IPS DF 19.7 (cell line): ENCODE measurements at regions not wholly inside any gene's neighbourhood (a gene's known extent, or its start where the extent isn't known, plus 50 kb on each side); places are given as distances from the start of the nearest gene placed in this dataset.
"Not testable (repeated sequence)": the region's sequence is repeated elsewhere in the genome, so short reads cannot be mapped to it uniquely, and the experiment has no call there.

Source experiments
- DNase-seq: peaks from one replicate; pipeline ENCODE4 v3.0.0-alpha.2; 2013; ENCODE audit warnings: low read depth, low spot score

GRCh38 chr13:44848920-44849676, 140.2 kb downstream of the NUFIP1 start:
- no peak for DNase-seq

- DNase-seq, result not testable (repeated sequence)
Observed at GRCh38 chr13:44845281-44846058, 143.8 kb downstream of the NUFIP1 start.

GRCh38 chr13:44844786-44845185, 144.5 kb downstream of the NUFIP1 start:
- DNase-seq, result no peak

- DNase-seq, result no peak
Observed at GRCh38 chr13:44843403-44843802, 145.9 kb downstream of the NUFIP1 start.

GRCh38 chr13:44842158-44842557, 147.1 kb downstream of the NUFIP1 start:
- no peak for DNase-seq

- DNase-seq, result no peak
Observed at GRCh38 chr13:44840131-44840530, 149.1 kb downstream of the NUFIP1 start.

- no peak for DNase-seq
Observed at GRCh38 chr13:44837250-44837649, 152.0 kb downstream of the NUFIP1 start.

GRCh38 chr13:44834404-44834803, 154.9 kb downstream of the NUFIP1 start:
- DNase-seq, result no peak

- DNase-seq, result no peak
Observed at GRCh38 chr13:44833626-44834025, 155.6 kb downstream of the NUFIP1 start.

- no peak for DNase-seq
Observed at GRCh38 chr13:44833139-44833538, 156.1 kb downstream of the NUFIP1 start.

- no peak for DNase-seq
Observed at GRCh38 chr13:44826591-44827350, 162.5 kb downstream of the NUFIP1 start.

- no peak for DNase-seq
Observed at GRCh38 chr13:44825953-44826352, 163.3 kb downstream of the NUFIP1 start.

- not testable (repeated sequence) for DNase-seq
Observed at GRCh38 chr13:44823555-44823954, 165.7 kb downstream of the NUFIP1 start.

- DNase-seq, result no peak
Observed at GRCh38 chr13:44822291-44822690, 167.0 kb downstream of the NUFIP1 start.

- DNase-seq, result no peak
Observed at GRCh38 chr13:44819772-44820171, 169.5 kb downstream of the NUFIP1 start.

GRCh38 chr13:44819245-44819644, 170.0 kb downstream of the NUFIP1 start:
- DNase-seq, result no peak

GRCh38 chr13:44818428-44818827, 170.8 kb downstream of the NUFIP1 start:
- DNase-seq, result no peak

GRCh38 chr13:44818016-44818415, 171.3 kb downstream of the NUFIP1 start:
- no peak for DNase-seq

GRCh38 chr13:44817131-44817671, 172.1 kb downstream of the NUFIP1 start:
- DNase-seq, result no peak

- DNase-seq, result no peak
Observed at GRCh38 chr13:44816701-44817100, 172.6 kb downstream of the NUFIP1 start.

- no peak for DNase-seq
Observed at GRCh38 chr13:44815623-44816022, 173.6 kb downstream of the NUFIP1 start.

GRCh38 chr13:44814836-44815235, 174.4 kb downstream of the NUFIP1 start:
- DNase-seq, result no peak
